NCI-H128 (cell line): ENCODE measurements at regions not wholly inside any gene's neighbourhood (a gene's known extent, or its start where the extent isn't known, plus 50 kb on each side); places are given as distances from the start of the nearest gene placed in this dataset.

Source experiments
- DNase-seq: peaks from one replicate; lab custom pipeline; 2025; ENCODE audit not compliant: unreplicated experiment; lab: John Stamatoyannopoulos, UW

DNA sequence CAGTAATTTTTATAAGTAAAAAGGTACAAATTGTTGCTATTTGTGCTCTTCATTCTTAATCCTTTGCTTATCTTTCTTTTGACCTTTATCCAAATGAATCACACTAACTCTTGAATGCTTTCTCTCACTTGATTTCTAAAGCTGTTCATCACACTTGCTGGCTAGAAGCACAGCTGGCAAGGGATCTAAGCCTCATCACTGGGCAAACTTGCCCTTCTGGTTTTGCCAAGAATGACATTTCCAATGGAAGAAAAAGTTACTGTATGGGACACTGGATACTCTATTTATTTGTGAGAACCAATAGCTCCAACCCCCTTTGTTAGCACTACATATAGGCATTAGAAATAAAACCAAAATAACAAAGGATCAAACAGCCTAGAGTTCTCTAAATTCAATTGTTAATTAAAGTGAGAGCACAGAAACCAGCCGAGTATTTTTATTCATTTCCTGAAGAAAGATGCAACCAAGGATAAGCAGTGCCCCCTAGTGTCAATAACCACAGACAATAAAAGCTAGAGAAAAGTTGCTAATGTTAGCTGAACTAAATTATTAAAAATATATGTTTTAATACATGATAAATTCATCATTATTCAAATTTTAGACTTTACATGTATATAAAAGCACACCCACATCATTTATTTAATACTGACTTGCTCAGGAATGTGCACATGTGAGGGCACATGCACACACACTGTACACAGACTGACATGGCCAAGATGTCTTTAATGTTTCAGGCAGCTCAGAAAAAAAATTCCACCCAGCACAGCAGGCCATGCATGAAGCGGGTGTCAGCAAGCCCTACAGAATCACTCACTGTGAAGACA is 59.8 kb upstream of the POU5F2 start:
- no peak for DNase-seq

DNA sequence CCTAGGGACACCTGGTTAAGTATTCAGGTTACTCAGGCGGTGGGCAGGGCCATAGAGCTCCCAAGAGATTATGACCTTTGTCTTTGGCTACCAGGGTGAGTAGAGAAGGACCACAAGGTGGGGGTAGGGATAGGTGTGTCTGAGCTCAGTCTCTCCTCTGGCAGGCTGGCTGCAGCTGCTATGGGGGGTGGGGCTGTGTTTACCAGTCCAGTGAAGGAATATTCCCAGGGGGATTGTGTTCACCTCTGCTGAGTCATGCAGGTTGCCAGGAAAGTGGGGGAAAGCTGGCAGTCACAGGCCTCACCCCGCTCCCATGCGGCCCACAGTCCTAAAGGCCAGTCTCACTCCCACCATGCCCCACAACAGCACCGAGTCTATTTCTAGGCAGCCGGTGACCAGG is 53.6 kb upstream of the POU5F2 start:
- no peak for DNase-seq

DNA sequence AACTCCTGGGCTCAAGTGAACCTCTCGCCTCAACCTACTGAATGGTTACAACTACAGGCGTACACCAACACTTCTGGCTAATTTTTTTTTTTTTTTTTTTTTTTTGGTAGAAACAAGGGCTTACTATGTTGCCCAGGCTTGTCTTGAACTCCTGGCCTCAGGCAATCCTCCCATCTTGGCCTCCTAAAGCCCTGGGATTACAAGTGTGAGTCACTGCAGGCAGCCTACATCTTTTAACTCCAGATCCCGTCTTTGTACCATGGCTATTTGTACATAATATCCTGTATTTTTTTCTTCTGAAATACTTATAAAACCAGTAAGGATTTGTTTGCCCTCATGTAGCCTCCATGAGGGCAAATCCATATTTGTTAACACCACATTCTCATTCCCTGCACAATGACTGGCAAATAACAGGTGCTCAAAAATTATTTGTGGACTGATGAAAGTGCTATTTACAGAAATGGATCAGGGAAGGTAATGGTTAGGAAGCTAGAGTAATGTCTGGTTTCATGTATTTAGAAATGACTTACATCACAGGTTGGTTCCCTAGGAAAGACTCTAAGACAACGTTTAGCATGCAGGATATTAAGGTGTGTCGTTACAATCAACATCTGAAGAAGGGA is 51.9 kb upstream of the POU5F2 start:
- DNase-seq = no peak

DNA sequence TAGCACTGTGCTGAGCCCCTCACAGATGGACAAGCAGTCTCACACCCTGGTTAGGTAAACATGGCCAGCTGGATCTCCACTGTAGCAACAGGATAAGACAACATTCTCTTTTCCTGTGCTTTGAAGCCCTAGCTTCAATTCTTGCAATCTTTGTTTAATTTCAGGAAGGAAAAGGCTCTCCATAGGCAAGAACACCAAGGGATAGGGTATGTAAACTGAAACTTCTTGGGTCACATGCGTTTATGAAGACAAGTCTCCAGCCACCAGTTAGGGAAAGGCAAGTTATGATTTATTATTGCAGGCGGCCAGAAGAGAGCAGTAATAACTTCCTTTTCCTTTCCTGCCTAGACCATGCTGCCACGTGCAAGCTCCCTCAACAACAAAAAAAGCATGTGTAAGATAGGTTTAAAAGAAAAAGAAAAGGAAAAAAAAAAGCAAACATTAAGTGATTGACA is 50.1 kb upstream of the POU5F2 start:
- no peak for DNase-seq
